ENCODE measurements at regions not wholly inside any gene's neighbourhood (a gene's known extent, or its start where the extent isn't known, plus 50 kb on each side); places are given as distances from the start of the nearest gene placed in this dataset.

DNA sequence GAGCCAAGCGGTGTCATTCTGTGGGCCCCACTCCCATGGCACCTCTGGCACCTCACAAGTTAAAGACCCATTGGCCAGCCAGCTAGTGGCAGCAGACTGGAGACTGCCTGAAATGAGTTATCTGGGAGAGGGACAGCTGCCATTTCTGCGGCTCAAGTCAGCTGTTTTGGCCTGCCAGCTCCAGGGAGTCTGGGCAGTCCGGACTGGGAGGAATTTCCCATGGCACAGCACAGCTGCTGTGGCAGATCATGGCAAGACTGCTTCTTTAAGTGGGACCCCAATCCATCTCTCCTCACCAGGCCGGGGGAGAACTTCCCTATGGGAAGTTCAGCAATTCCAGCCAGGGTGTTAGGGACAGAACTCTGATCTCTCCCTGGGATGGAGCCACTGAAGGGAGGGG lies 2187.6 kb upstream of the CELF4 start:
- TF ChIP-seq POLR2AphosphoS5 (IDR thresholded peaks at IDR 0.05), result no peak
- TF ChIP-seq, protein P1, sequence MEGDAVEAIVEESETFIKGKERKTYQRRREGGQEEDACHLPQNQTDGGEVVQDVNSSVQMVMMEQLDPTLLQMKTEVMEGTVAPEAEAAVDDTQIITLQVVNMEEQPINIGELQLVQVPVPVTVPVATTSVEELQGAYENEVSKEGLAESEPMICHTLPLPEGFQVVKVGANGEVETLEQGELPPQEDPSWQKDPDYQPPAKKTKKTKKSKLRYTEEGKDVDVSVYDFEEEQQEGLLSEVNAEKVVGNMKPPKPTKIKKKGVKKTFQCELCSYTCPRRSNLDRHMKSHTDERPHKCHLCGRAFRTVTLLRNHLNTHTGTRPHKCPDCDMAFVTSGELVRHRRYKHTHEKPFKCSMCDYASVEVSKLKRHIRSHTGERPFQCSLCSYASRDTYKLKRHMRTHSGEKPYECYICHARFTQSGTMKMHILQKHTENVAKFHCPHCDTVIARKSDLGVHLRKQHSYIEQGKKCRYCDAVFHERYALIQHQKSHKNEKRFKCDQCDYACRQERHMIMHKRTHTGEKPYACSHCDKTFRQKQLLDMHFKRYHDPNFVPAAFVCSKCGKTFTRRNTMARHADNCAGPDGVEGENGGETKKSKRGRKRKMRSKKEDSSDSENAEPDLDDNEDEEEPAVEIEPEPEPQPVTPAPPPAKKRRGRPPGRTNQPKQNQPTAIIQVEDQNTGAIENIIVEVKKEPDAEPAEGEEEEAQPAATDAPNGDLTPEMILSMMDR (IDR thresholded peaks at IDR 0.05), result no peak

All from sigmoid colon (tissue), 4 donors.